Right lobe of liver (tissue), 4 donors: ENCODE measurements at regions not wholly inside any gene's neighbourhood (a gene's known extent, or its start where the extent isn't known, plus 50 kb on each side); places are given as distances from the start of the nearest gene placed in this dataset.

ENCODE experiments used
- POLR2A ChIP-seq: fragments of 450-650 bp; IDR thresholded peaks from one replicate; pipeline ENCODE4 v1.6.1; 2017; ENCODE audit warnings: antibody characterized with exemption, mild to moderate bottlenecking
- TF ChIP-seq, protein P1 (sequence below), 4 donors: fragments of 200-600 bp in 3 of 4; fragments of 450-650 bp in 1 of 4; IDR thresholded peaks; one replicate each; pipeline versions ENCODE4 v1.5.1 to v1.8.0; 2016 to 2022; ENCODE audit warnings: antibody characterized with exemption in 4 of 4, mild to moderate bottlenecking in 2 of 4
- donor health status: DM: no; HTN: no; CAD: no.
- donor health status: DM: no; HTN: no; CAD: no.
- donor health status: DM: no; HTN: yes; CAD: no.

GRCh38 chr3:22373182-22373581, 622.2 kb upstream of the ZNF385D start:
- TF ChIP-seq, protein P1, sequence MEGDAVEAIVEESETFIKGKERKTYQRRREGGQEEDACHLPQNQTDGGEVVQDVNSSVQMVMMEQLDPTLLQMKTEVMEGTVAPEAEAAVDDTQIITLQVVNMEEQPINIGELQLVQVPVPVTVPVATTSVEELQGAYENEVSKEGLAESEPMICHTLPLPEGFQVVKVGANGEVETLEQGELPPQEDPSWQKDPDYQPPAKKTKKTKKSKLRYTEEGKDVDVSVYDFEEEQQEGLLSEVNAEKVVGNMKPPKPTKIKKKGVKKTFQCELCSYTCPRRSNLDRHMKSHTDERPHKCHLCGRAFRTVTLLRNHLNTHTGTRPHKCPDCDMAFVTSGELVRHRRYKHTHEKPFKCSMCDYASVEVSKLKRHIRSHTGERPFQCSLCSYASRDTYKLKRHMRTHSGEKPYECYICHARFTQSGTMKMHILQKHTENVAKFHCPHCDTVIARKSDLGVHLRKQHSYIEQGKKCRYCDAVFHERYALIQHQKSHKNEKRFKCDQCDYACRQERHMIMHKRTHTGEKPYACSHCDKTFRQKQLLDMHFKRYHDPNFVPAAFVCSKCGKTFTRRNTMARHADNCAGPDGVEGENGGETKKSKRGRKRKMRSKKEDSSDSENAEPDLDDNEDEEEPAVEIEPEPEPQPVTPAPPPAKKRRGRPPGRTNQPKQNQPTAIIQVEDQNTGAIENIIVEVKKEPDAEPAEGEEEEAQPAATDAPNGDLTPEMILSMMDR (IDR thresholded peaks at IDR 0.05): no peak
- TF ChIP-seq POLR2A: no peak
